Stimulated activated CD4-positive, alpha-beta T cell treated with anti-CD3 and anti-CD28 coated beads, Interleukin-15, amount 100 ng/mL, for 1 hour (primary cell): ENCODE measurements at regions not wholly inside any gene's neighbourhood (a gene's known extent, or its start where the extent isn't known, plus 50 kb on each side); places are given as distances from the start of the nearest gene placed in this dataset.
"Not testable (repeated sequence)": the region's sequence is repeated elsewhere in the genome, so short reads cannot be mapped to it uniquely, and the experiment has no call there.

Experiments used
- DNase-seq, 2 donors: peaks; one replicate each; pipeline ENCODE4 v3.0.0-alpha.2; 2020; ENCODE audit warnings: low read depth in 1 of 2, low spot score in 1 of 2

DNA sequence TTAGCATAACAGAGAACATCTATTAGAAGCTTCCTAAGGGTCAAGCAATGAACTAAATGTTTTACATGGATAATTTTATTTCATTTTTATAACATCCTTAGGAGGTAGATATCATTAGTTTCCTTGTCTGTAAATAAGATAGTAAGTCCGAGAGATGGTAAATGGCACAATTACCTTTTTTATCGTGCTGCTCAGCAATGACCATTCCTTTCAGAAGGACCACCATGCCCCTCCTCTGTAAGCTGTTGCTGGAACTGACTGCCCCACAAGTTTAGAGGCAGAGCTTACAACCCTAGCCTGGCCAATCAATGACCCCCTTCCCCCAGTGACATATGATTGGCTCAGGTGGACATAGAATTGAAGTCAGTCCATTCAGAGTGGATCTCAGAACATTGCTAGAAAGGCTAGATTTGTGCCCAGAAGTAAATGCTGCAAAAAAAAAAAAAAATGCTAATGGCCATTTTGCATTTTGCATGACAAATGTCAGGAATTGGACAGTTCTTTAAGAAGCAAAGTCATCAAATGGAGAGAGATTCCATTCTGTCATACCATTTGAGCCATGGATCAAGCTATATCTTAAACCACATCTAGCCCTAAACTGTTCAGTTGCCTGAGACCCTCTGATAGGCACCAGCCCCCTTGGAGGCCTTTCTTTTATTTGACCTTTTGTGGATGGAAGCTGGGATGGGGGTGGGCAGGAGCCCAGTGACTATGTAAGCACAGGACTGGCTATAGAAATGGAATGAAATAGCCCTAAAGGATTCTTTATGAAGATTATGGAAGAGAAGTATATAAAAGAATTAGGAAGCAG lies 668.3 kb downstream of the UQCRFS1 start:
- DNase-seq = no peak

GRCh38 chr19:28543244-28543776 lies 669.6 kb downstream of the UQCRFS1 start:
- DNase-seq = no peak

GRCh38 chr19:28542394-28543243 lies 670.3 kb downstream of the UQCRFS1 start:
- DNase-seq = no peak

DNA sequence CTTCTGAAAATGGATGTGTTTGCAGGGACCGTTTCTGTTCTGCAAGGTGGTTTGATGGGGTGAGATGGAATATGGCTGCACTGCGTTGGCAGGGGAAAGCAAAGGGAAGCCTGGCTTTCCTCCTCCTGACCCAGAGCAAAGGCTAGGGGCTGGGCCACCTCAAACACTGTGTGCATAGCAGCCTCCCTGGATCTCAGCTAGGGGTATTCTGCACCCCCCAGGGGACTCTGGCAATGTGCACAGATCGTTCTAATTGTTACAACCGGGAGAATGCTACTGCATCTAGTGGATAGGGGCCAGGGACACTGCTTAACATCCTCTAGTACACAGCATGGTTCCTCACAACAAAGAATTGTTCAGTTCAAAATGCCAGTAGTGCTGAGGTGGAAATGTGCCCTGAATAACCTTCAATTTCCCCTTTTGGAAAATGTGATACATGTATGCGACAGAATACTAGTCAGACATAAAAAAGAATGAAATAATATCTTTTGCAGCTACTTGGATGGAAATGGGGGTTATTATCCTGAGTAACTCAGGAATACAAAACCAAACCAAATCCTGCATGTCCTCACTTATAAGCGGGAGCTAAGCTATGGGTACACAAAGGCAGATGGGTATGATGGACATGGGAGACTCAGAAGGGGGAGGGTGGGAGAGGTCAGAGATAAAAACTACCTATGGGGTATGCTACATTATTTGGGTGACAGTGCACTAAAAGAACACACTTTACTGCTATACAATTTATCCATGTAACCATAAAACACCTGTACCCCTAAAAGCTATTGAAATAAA lies 671.2 kb downstream of the UQCRFS1 start:
- no peak for DNase-seq

DNA sequence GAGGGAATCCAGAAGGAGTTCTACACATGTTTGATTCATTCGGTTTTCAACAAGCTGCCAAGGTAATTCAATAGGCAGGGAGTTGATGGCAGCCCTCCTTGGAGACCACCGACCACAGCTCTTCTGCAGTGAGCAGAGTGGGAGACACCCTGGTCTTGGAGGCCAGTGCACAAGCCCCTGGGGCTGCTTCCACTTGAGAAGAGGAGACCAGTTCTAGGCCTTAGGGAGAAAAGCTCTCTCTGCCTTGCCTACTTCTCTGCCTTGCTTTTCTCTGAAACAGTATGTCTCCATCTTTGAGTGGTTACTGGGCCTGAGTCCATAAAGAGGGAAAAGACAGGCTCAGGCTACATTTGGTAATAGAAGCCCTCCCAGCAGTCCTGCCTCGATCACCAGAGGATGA lies 671.9 kb downstream of the UQCRFS1 start:
- no peak for DNase-seq

GRCh38 chr19:28540385-28540784 lies 672.6 kb downstream of the UQCRFS1 start:
- DNase-seq = not testable (repeated sequence)

DNA sequence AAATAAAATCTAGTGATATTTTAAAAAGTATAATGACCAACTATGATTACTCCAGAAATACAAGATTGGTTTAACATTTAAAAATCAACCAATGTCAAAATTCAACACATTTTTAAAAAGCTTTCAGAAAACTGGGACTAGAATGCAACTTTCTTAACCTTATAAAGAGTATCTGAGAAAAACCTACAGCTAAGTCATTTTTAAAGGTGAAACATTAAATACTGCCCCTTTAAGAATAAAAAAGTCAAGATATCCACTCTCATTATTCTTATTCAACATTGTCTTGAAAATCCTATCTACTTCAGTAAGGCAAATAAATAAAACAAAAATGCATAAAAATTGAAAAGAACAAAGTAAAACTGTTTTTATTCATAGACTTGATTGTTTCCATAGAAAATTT lies 673.2 kb downstream of the UQCRFS1 start:
- no peak for DNase-seq

GRCh38 chr19:28538579-28538978 lies 674.4 kb downstream of the UQCRFS1 start:
- DNase-seq = not testable (repeated sequence)

- no peak for DNase-seq
Measured at GRCh38 chr19:28537896-28538295, 675.1 kb downstream of the UQCRFS1 start.

DNA sequence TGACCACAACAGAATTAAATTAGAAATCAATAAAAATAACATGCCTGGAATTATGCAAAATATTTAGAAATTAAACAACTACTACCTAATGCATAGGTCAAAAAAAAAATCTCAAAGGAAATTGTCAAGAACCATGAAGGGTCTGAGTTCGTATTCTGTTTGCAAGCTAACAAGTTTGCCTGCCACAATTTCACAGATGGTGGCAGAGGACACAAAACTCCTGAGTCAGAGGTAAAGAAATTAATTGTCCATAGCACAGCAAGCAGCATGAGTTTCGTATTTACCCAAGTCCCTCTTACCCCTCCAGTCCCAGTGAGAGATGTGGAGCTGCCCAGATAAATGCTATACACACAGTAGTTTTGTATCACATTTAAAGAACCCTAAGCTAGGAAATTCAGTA lies 675.9 kb downstream of the UQCRFS1 start:
- no peak for DNase-seq

GRCh38 chr19:28535352-28535775 lies 677.6 kb downstream of the UQCRFS1 start:
- no peak for DNase-seq

DNA sequence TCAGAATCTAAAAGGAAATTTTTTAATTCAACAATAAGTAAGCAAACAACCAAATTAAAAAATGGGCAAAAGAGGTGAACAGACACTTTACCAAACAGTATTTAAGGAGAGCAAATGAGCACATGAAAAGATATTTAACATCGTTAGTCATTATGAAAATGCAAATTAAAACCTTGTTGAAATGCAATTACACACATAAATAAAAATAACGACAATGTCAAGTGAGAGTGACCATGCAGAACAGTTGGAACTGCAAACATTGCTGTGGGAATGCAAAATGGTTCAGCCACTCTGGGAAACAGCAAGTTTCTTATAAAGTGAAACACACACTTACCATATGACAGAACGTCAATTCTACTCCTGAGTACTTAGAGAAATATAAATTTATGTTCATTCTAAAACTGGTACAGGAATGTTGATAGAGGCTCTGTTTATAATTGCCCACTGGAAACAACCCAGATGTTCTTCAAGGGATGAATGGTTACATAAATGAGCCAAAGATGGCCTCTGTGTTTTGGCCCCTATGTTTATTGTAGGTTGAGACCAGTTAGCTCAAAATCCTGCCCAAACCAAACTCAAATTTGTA lies 678.1 kb downstream of the UQCRFS1 start:
- no peak for DNase-seq

DNA sequence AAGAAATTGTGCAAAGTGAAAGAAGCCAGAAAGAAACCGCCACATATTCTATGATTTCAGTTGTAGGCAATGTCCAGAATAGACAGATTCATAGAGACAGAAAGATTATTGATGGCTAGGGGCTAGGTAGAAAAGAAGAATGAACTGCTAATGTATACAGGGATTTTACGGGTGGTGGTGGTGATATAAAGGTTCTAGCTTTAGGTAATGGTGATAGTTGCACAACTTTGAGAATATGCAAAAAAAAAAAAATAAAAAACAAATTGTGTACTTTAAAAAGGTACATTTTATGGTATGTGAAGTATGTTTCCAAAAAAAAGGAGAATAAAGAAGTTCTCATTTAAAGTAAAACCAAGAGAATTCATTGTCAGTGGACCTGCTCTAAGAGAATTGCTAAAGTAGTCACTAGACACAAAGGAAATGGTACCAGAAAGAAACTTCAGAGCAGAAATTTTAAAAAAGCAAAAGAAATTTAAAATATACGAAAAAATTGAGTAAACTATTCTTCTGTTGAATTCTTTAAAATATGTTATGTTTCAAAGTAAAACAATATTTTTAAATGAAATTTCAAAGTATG lies 680.1 kb downstream of the UQCRFS1 start:
- no peak for DNase-seq

GRCh38 chr19:28531979-28532378 lies 681.0 kb downstream of the UQCRFS1 start:
- DNase-seq = no peak

DNA sequence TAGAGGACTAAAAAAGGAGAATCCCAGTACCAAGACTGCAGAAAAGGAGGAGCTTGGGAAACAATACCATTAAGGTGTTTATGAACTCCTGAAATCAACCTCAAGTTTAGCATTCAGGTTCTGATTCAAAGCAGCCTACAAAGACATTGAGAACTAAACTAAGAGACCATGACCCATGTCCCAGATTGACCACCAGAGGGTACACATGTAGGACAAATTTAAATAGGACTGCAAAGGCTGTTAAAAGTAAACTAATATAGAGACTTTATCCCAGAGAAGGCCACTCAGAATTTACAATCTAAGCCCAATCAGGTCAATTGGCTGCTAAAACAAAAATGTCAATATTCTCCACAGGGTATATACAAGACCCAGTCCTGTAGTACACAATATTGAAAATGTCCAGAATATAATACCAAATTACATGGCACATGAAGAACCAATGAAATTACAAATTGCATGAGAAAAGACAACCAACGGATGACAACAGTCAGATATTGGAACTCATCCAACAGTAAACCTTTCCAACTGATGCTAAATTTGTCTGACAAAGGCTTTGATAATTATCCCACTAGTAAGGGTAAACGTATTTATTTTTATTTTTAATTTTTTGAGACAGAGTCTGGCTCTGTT lies 682.4 kb downstream of the UQCRFS1 start:
- DNase-seq = no peak

- DNase-seq = no peak
Measured at GRCh38 chr19:28526038-28526437, 686.9 kb downstream of the UQCRFS1 start.

DNA sequence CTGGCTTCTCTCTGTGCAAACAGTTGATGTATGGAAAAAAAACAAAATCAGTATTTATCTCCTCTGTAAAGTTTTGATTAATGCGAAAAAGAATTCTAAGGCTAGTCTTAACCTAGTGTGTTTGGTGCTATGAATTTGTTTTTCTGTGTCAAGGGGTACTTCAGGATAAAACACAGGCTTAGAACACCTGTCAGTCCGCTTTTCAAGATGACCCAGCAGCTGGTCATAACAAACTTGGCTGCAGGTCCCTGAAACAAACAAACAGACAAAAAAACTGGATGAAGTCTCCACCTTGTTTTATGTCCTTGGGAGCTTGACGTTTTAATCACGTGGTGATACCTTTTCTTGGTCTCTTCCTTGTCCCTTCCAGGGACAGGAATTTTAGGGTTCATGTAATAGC lies 689.3 kb downstream of the UQCRFS1 start:
- no peak for DNase-seq

GRCh38 chr19:28522545-28522922 lies 690.4 kb downstream of the UQCRFS1 start:
- no peak for DNase-seq

- DNase-seq = no peak
Measured at GRCh38 chr19:28521614-28522544, 691.1 kb downstream of the UQCRFS1 start.
